RWPE2 (cell line): ENCODE measurements at regions not wholly inside any gene's neighbourhood (a gene's known extent, or its start where the extent isn't known, plus 50 kb on each side); places are given as distances from the start of the nearest gene placed in this dataset.

Experiments
- ATAC-seq: fragments of 200-7000 bp; cut with Tn5 transposase; 3 replicates; pipeline ENCODE4 v1.9.1; 2021; ENCODE audit warnings: low read depth
- DNase-seq: peaks from one replicate; pipeline ENCODE4 v3.0.0-alpha.2; 2020; ENCODE audit warnings: low spot score
- H3K27ac ChIP-seq: fragments of 450-650 bp; 2 replicates; pipeline ENCODE4 v1.5.1; 2017; ENCODE audit warnings: mild to moderate bottlenecking; ENCODE audit not compliant: poor library complexity, severe bottlenecking
- H3K27me3 ChIP-seq: fragments of 250-450 bp; sonication (Bioruptor Pico); 2 replicates; pipeline ENCODE4 v1.5.1; 2021; ENCODE audit warnings: mild to moderate bottlenecking, moderate library complexity; ENCODE audit not compliant: insufficient read depth, poor library complexity, severe bottlenecking
- H3K36me3 ChIP-seq: fragments of 250-450 bp; sonication (Bioruptor Pico); 2 replicates; pipeline ENCODE4 v1.5.1; 2020; ENCODE audit warnings: low read depth, mild to moderate bottlenecking, moderate library complexity
- H3K4me1 ChIP-seq: fragments of 250-450 bp; sonication (Bioruptor Pico); 2 replicates; pipeline ENCODE4 v1.5.1; 2021; ENCODE audit warnings: mild to moderate bottlenecking, moderate library complexity; ENCODE audit not compliant: insufficient read depth, poor library complexity, severe bottlenecking
- H3K4me3 ChIP-seq: fragments of 250-450 bp; sonication (Bioruptor Pico); 2 replicates; pipeline ENCODE4 v1.5.1; 2021; ENCODE audit warnings: mild to moderate bottlenecking, moderate library complexity; ENCODE audit not compliant: severe bottlenecking
- H3K9me3 ChIP-seq: fragments of 250-450 bp; sonication (Bioruptor Pico); 2 replicates; pipeline ENCODE4 v1.5.1; 2021; ENCODE audit warnings: mild to moderate bottlenecking, moderate library complexity; ENCODE audit not compliant: severe bottlenecking
- CTCF ChIP-seq: fragments of 450-650 bp; IDR thresholded peaks from one replicate; pipeline ENCODE4 v1.5.1; 2017; ENCODE audit warnings: mild to moderate bottlenecking, moderate library complexity; ENCODE audit not compliant: poor library complexity, severe bottlenecking

GRCh38 chr9:20188616-20189369, 400.0 kb upstream of the SLC24A2 start:
- DNase-seq = no peak
- no peak for ATAC-seq

GRCh38 chr9:20187318-20187717, 398.5 kb upstream of the SLC24A2 start:
- Histone ChIP-seq H3K4me1 (no peaks in the 10 kb centered on the region), H3K9me3 (no peaks in the 10 kb centered on the region), H3K36me3 (no peaks in the 10 kb centered on the region), H3K27ac (no peak overlapping the region), H3K4me3 (no peak overlapping the region), H3K27me3 (no peaks in the 10 kb centered on the region)
- DNase-seq (no peak), ATAC-seq (no peak)
- TF ChIP-seq CTCF = no peak

More at GRCh38 chr9:20188616-20189369, 400.0 kb upstream of the SLC24A2 start:
- Histone ChIP-seq H3K4me1 (no peaks in the 10 kb centered on the region), H3K9me3 (no peaks in the 10 kb centered on the region), H3K27me3 (no peaks in the 10 kb centered on the region), H3K36me3 (no peaks in the 10 kb centered on the region), H3K4me3 (no peak overlapping the region), H3K27ac (no peak overlapping the region)
- TF ChIP-seq CTCF = no peak

GRCh38 chr9:20186823-20187222, 398.0 kb upstream of the SLC24A2 start:
- no peaks in the 10 kb centered on the region for H3K4me1 ChIP-seq
- DNase-seq = no peak
- H3K27me3 ChIP-seq = no peaks in the 10 kb centered on the region
- H3K36me3 ChIP-seq = no peaks in the 10 kb centered on the region
- no peak for TF ChIP-seq CTCF
- ATAC-seq = no peak
- H3K4me3 ChIP-seq = no peak overlapping the region
- no peaks in the 10 kb centered on the region for H3K9me3 ChIP-seq
- no peak overlapping the region for H3K27ac ChIP-seq

GRCh38 chr9:20186231-20186630, 397.4 kb upstream of the SLC24A2 start:
- H3K27ac ChIP-seq = no peak overlapping the region
- no peak overlapping the region for H3K4me3 ChIP-seq
- no peak for ATAC-seq
- no peaks in the 10 kb centered on the region for H3K36me3 ChIP-seq
- H3K27me3 ChIP-seq = no peaks in the 10 kb centered on the region
- DNase-seq = no peak
- no peaks in the 10 kb centered on the region for H3K4me1 ChIP-seq
- H3K9me3 ChIP-seq = no peaks in the 10 kb centered on the region
- no peak for TF ChIP-seq CTCF

GRCh38 chr9:20184541-20184940, 395.7 kb upstream of the SLC24A2 start:
- ATAC-seq (no peak), DNase-seq (no peak)
- Histone ChIP-seq H3K4me1 (no peaks in the 10 kb centered on the region), H3K27ac (no peak overlapping the region), H3K36me3 (no peaks in the 10 kb centered on the region), H3K4me3 (no peak overlapping the region), H3K9me3 (no peaks in the 10 kb centered on the region), H3K27me3 (no peaks in the 10 kb centered on the region)
- no peak for TF ChIP-seq CTCF
